ENCODE measurements at regions not wholly inside any gene's neighbourhood (a gene's known extent, or its start where the extent isn't known, plus 50 kb on each side); places are given as distances from the start of the nearest gene placed in this dataset.

DNA sequence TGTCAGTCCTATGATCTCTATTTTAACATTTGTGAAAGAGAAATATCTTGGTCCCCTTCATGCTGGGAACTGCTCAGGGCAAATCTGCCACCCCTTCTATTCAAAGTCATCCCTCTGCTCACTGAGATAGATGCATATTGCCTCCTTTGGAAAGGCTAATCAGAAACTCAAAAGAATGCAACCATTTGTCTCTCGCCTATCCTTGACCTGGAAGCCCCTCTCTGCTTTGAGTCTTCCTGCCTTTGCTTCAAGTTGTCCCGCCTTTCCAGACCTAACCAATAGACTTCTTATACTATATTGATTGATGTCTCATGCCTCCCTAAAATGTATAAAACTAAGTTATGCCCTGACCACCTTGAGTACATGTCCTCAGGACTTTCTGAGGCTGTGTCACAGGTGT, 97.0 kb downstream of the PSAT1 start:
- TF ChIP-seq, protein P1, sequence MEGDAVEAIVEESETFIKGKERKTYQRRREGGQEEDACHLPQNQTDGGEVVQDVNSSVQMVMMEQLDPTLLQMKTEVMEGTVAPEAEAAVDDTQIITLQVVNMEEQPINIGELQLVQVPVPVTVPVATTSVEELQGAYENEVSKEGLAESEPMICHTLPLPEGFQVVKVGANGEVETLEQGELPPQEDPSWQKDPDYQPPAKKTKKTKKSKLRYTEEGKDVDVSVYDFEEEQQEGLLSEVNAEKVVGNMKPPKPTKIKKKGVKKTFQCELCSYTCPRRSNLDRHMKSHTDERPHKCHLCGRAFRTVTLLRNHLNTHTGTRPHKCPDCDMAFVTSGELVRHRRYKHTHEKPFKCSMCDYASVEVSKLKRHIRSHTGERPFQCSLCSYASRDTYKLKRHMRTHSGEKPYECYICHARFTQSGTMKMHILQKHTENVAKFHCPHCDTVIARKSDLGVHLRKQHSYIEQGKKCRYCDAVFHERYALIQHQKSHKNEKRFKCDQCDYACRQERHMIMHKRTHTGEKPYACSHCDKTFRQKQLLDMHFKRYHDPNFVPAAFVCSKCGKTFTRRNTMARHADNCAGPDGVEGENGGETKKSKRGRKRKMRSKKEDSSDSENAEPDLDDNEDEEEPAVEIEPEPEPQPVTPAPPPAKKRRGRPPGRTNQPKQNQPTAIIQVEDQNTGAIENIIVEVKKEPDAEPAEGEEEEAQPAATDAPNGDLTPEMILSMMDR (IDR thresholded peaks at IDR 0.05) = no peak
- TF ChIP-seq ZFX (IDR thresholded peaks at IDR 0.05; ENCODE audit: borderline replicate concordance) = no peak

Measured in 22Rv1 (cell line).